ENCODE measurements at regions not wholly inside any gene's neighbourhood (a gene's known extent, or its start where the extent isn't known, plus 50 kb on each side); places are given as distances from the start of the nearest gene placed in this dataset.
"Not testable (repeated sequence)": the region's sequence is repeated elsewhere in the genome, so short reads cannot be mapped to it uniquely, and the experiment has no call there.

- H3K18ac ChIP-seq (ENCODE audit: extremely low read depth, low read length); FAIRE-seq: not testable (repeated sequence)
These were observed 211.6 kb upstream of the LRRC61 start for GRCh38 chr7:150111373-150112139.

GRCh38 chr7:150113301-150113700, 209.9 kb upstream of the LRRC61 start:
- DNase-seq (ENCODE audit: low read depth in 1 of 2, low spot score in 2 of 2); H3K4me2 ChIP-seq (ENCODE audit: insufficient read depth in 1 of 2, low read depth in 2 of 2, low read length in 2 of 2); H4K8ac ChIP-seq (ENCODE audit: extremely low read depth, insufficient read depth, low read length); H3K79me1 ChIP-seq (ENCODE audit: low read depth, low read length); CTCF ChIA-PET (ENCODE audit: partially characterized antibody); H2BK5ac ChIP-seq (ENCODE audit: low read depth, low read length); H3K23ac ChIP-seq (ENCODE audit: insufficient read length); H4K91ac ChIP-seq (replicated peaks; ENCODE audit: insufficient read length, low read length); H3K23me2 ChIP-seq (ENCODE audit: low read depth, low read length); H4K5ac ChIP-seq (ENCODE audit: insufficient read length, low read depth, low read length); H3K14ac ChIP-seq (ENCODE audit: insufficient read length); H3K4me1 ChIP-seq (replicated peaks in 1 of 4; ENCODE audit: control insufficient read depth in 3 of 4, insufficient read depth in 4 of 4, low read length in 3 of 4); H2BK15ac ChIP-seq (ENCODE audit: low read length); FAIRE-seq; H3K4me3 ChIP-seq (ENCODE audit: extremely low read depth in 1 of 4, insufficient read depth in 2 of 4, low read depth in 3 of 4, low read length in 4 of 4); H2AK5ac ChIP-seq (ENCODE audit: low read depth, low read length); H3K9ac ChIP-seq (replicated peaks in 1 of 4; ENCODE audit: extremely low read depth in 1 of 4, low read depth in 3 of 4, low read length in 3 of 4); H3K36me3 ChIP-seq (ENCODE audit: control insufficient read depth in 2 of 4, insufficient read depth in 4 of 4, low read length in 3 of 4); H3K4ac ChIP-seq (replicated peaks; ENCODE audit: insufficient read length, low read depth, low read length); H3K79me2 ChIP-seq (ENCODE audit: control insufficient read depth in 1 of 2, insufficient read depth in 2 of 2, low read length in 2 of 2); H3K27ac ChIP-seq (ENCODE audit: low read depth, low read length); POLR2A ChIA-PET (ENCODE audit: partially characterized antibody); H2BK20ac ChIP-seq (ENCODE audit: low read length); H3K9me3 ChIP-seq (ENCODE audit: insufficient read depth in 2 of 2, low read depth in 1 of 2, low read length in 1 of 2); H2BK12ac ChIP-seq (ENCODE audit: low read depth, low read length); H4K20me1 ChIP-seq (replicated peaks in 1 of 2; ENCODE audit: control insufficient read depth in 1 of 2, insufficient read depth in 2 of 2, low read length in 2 of 2); H2AFZ ChIP-seq (ENCODE audit: low read length); H3K18ac ChIP-seq (ENCODE audit: extremely low read depth, low read length); H2BK120ac ChIP-seq (replicated peaks; ENCODE audit: low read depth, low read length); H3K27me3 ChIP-seq (replicated peaks in 1 of 4; ENCODE audit: control insufficient read depth in 3 of 4, extremely low read depth in 1 of 4, insufficient read depth in 3 of 4, low read length in 3 of 4); H3K56ac ChIP-seq (replicated peaks; ENCODE audit: insufficient read length, low read depth, low read length): not testable (repeated sequence)
- WGBS, 2 experiments (ENCODE audit: extremely low coverage in 1 of 2, insufficient coverage in 1 of 2, insufficient read length in 1 of 2, insufficient replicate concordance in 2 of 2, low coverage in 1 of 2, low lambda C conversion rate in 2 of 2, missing lambda C conversion rate in 1 of 2), result 86% methylated on average over 1 of the region's 2 CpGs; no CpG with 5 or more reads in 1 of the 2 experiments

More at GRCh38 chr7:150111373-150112139, 211.6 kb upstream of the LRRC61 start:
- H2BK120ac ChIP-seq (replicated peaks; ENCODE audit: low read depth, low read length); H2BK15ac ChIP-seq (ENCODE audit: low read length); H3K9me3 ChIP-seq (ENCODE audit: insufficient read depth in 2 of 2, low read depth in 1 of 2, low read length in 1 of 2); H3K56ac ChIP-seq (replicated peaks; ENCODE audit: insufficient read length, low read depth, low read length); H3K4me3 ChIP-seq (ENCODE audit: extremely low read depth in 1 of 4, insufficient read depth in 2 of 4, low read depth in 3 of 4, low read length in 4 of 4); DNase-seq (ENCODE audit: low read depth in 1 of 2, low spot score in 2 of 2); H3K4me2 ChIP-seq (ENCODE audit: insufficient read depth in 1 of 2, low read depth in 2 of 2, low read length in 2 of 2); H3K9ac ChIP-seq (replicated peaks in 1 of 4; ENCODE audit: extremely low read depth in 1 of 4, low read depth in 3 of 4, low read length in 3 of 4); H4K20me1 ChIP-seq (replicated peaks in 1 of 2; ENCODE audit: control insufficient read depth in 1 of 2, insufficient read depth in 2 of 2, low read length in 2 of 2); H3K27me3 ChIP-seq (replicated peaks in 1 of 4; ENCODE audit: control insufficient read depth in 3 of 4, extremely low read depth in 1 of 4, insufficient read depth in 3 of 4, low read length in 3 of 4); H2BK20ac ChIP-seq (ENCODE audit: low read length); H3K36me3 ChIP-seq (ENCODE audit: control insufficient read depth in 2 of 4, insufficient read depth in 4 of 4, low read length in 3 of 4); H2BK5ac ChIP-seq (ENCODE audit: low read depth, low read length); H3K79me1 ChIP-seq (ENCODE audit: low read depth, low read length); H4K91ac ChIP-seq (replicated peaks; ENCODE audit: insufficient read length, low read length); H2AK5ac ChIP-seq (ENCODE audit: low read depth, low read length); POLR2A ChIA-PET (ENCODE audit: partially characterized antibody); CTCF ChIA-PET (ENCODE audit: partially characterized antibody); H2BK12ac ChIP-seq (ENCODE audit: low read depth, low read length); H3K4me1 ChIP-seq (replicated peaks in 1 of 4; ENCODE audit: control insufficient read depth in 3 of 4, insufficient read depth in 4 of 4, low read length in 3 of 4); H3K23me2 ChIP-seq (ENCODE audit: low read depth, low read length); H3K79me2 ChIP-seq (ENCODE audit: control insufficient read depth in 1 of 2, insufficient read depth in 2 of 2, low read length in 2 of 2); H4K8ac ChIP-seq (ENCODE audit: extremely low read depth, insufficient read depth, low read length); H3K4ac ChIP-seq (replicated peaks; ENCODE audit: insufficient read length, low read depth, low read length); H2AFZ ChIP-seq (ENCODE audit: low read length); H4K5ac ChIP-seq (ENCODE audit: insufficient read length, low read depth, low read length); H3K14ac ChIP-seq (ENCODE audit: insufficient read length); H3K27ac ChIP-seq (ENCODE audit: low read depth, low read length); H3K23ac ChIP-seq (ENCODE audit: insufficient read length): not testable (repeated sequence)
- 84% methylated on average over 12 of the region's 33 CpGs; no CpG with 5 or more reads in 1 of the 2 experiments for WGBS, 2 experiments (ENCODE audit: extremely low coverage in 1 of 2, insufficient coverage in 1 of 2, insufficient read length in 1 of 2, insufficient replicate concordance in 2 of 2, low coverage in 1 of 2, low lambda C conversion rate in 2 of 2, missing lambda C conversion rate in 1 of 2)
